Bone marrow (tissue), 2 donors: ENCODE measurements at regions not wholly inside any gene's neighbourhood (a gene's known extent, or its start where the extent isn't known, plus 50 kb on each side); places are given as distances from the start of the nearest gene placed in this dataset.

ENCODE experiments used
- DNase-seq, 2 donors: peaks; one replicate each; lab custom pipeline; 2025; lab: John Stamatoyannopoulos, UW

- no peak for DNase-seq
These were observed 1126.2 kb upstream of the CDH9 start for GRCh38 chr5:28164568-28164967.

GRCh38 chr5:28156981-28157380, 1118.6 kb upstream of the CDH9 start:
- no peak for DNase-seq

- no peak for DNase-seq
These were observed 1105.1 kb upstream of the CDH9 start for GRCh38 chr5:28143519-28143918.

- DNase-seq, result no peak
These were observed 1093.8 kb upstream of the CDH9 start for GRCh38 chr5:28132151-28132550.

GRCh38 chr5:28117691-28118090, 1079.3 kb upstream of the CDH9 start:
- no peak for DNase-seq

- DNase-seq, result no peak
These were observed 1078.9 kb upstream of the CDH9 start for GRCh38 chr5:28117273-28117672.

- DNase-seq, result no peak
These were observed 1072.4 kb upstream of the CDH9 start for GRCh38 chr5:28110781-28111180.

- DNase-seq, result no peak
These were observed 1065.7 kb upstream of the CDH9 start for GRCh38 chr5:28104080-28104479.

- no peak for DNase-seq
These were observed 1045.7 kb upstream of the CDH9 start for GRCh38 chr5:28084069-28084468.

- no peak for DNase-seq
These were observed 1044.2 kb upstream of the CDH9 start for GRCh38 chr5:28082610-28083009.

GRCh38 chr5:28077291-28078240, 1039.2 kb upstream of the CDH9 start:
- no peak for DNase-seq

- DNase-seq, result no peak
These were observed 1028.5 kb upstream of the CDH9 start for GRCh38 chr5:28066856-28067255.

GRCh38 chr5:28065656-28066055, 1027.3 kb upstream of the CDH9 start:
- DNase-seq, result no peak

- no peak for DNase-seq
These were observed 1008.2 kb upstream of the CDH9 start for GRCh38 chr5:28046596-28046995.

- no peak for DNase-seq
These were observed 989.5 kb upstream of the CDH9 start for GRCh38 chr5:28027851-28028250.

- DNase-seq, result no peak
These were observed 978.8 kb upstream of the CDH9 start for GRCh38 chr5:28017178-28017577.

GRCh38 chr5:28014779-28015178, 976.4 kb upstream of the CDH9 start:
- no peak for DNase-seq

- DNase-seq, result no peak
These were observed 974.2 kb upstream of the CDH9 start for GRCh38 chr5:28012538-28012937.

GRCh38 chr5:28009576-28009975, 971.2 kb upstream of the CDH9 start:
- DNase-seq, result no peak

- DNase-seq, result no peak
These were observed 958.3 kb upstream of the CDH9 start for GRCh38 chr5:27996665-27997064.

- no peak for DNase-seq
These were observed 957.5 kb upstream of the CDH9 start for GRCh38 chr5:27995867-27996266.

- no peak for DNase-seq
These were observed 939.9 kb upstream of the CDH9 start for GRCh38 chr5:27978322-27978721.

- no peak for DNase-seq
These were observed 930.8 kb upstream of the CDH9 start for GRCh38 chr5:27969157-27969556.
